Stomach (tissue), 4 donors: ENCODE measurements at regions not wholly inside any gene's neighbourhood (a gene's known extent, or its start where the extent isn't known, plus 50 kb on each side); places are given as distances from the start of the nearest gene placed in this dataset.

Experiments
- POLR2A ChIP-seq, 4 donors: fragments of 450-650 bp; IDR thresholded peaks; one replicate each; pipeline ENCODE4 v1.6.1; 2016; ENCODE audit warnings: antibody characterized with exemption in 4 of 4, control low read depth in 2 of 4, mild to moderate bottlenecking in 1 of 4, moderate library complexity in 1 of 4
- POLR2AphosphoS5 ChIP-seq, 3 donors: sonication (generic); formaldehyde crosslinking; IDR thresholded peaks; one replicate each; pipeline ENCODE4 v1.6.1; 2016; ENCODE audit warnings: antibody characterized with exemption in 3 of 3
- TF ChIP-seq, protein P1 (sequence below), 7 experiments: fragments of 450-650 bp in 4 of 7; fragments of 200-600 bp in 3 of 7; sonication (generic) in 3 of 7; IDR thresholded peaks; one replicate each; pipeline ENCODE4 v1.5.1; 2016 to 2019; ENCODE audit warnings: antibody characterized with exemption in 7 of 7, control low read depth in 2 of 7, mild to moderate bottlenecking in 1 of 7

DNA sequence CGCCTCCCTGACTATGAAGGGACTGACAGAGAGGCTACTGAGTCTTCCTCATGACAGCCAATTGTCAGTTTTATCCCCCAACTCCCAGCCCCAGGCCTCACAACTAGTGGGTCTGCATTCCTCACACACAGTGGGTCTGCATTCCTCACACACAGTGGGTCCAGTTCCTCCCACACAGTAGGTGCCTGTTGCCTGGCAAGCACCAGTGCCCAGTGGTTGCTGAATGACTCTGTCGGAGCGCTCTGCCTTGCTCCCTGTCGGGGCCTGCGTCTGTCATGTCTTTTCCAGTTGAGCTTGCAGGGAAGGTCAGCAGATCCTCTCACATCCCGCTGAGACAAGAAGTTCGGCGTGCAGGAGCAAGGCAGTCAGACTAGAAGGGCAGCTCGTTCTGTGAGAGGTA is 590.0 kb upstream of the MKI67 start:
- TF ChIP-seq, protein P1, sequence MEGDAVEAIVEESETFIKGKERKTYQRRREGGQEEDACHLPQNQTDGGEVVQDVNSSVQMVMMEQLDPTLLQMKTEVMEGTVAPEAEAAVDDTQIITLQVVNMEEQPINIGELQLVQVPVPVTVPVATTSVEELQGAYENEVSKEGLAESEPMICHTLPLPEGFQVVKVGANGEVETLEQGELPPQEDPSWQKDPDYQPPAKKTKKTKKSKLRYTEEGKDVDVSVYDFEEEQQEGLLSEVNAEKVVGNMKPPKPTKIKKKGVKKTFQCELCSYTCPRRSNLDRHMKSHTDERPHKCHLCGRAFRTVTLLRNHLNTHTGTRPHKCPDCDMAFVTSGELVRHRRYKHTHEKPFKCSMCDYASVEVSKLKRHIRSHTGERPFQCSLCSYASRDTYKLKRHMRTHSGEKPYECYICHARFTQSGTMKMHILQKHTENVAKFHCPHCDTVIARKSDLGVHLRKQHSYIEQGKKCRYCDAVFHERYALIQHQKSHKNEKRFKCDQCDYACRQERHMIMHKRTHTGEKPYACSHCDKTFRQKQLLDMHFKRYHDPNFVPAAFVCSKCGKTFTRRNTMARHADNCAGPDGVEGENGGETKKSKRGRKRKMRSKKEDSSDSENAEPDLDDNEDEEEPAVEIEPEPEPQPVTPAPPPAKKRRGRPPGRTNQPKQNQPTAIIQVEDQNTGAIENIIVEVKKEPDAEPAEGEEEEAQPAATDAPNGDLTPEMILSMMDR (IDR thresholded peaks at IDR 0.05) = no peak
- TF ChIP-seq POLR2A (IDR thresholded peaks at IDR 0.05) (no peak), POLR2AphosphoS5 (IDR thresholded peaks at IDR 0.05) (no peak)
